Parathyroid adenoma (tissue), 2 donors: ENCODE measurements at regions not wholly inside any gene's neighbourhood (a gene's known extent, or its start where the extent isn't known, plus 50 kb on each side); places are given as distances from the start of the nearest gene placed in this dataset.

Experiments
- H2AFZ ChIP-seq: fragments of 300-600 bp; sonication (generic); one replicate; pipeline ENCODE4 v1.7.0; 2017; ENCODE audit warnings: antibody characterized with exemption, mild to moderate bottlenecking
- H3K27ac ChIP-seq: fragments of 300-600 bp; sonication (generic); one replicate; pipeline ENCODE4 v1.7.0; 2017
- H3K27me3 ChIP-seq: fragments of 300-600 bp; sonication (generic); one replicate; pipeline ENCODE4 v1.7.0; 2017; ENCODE audit warnings: low read length; ENCODE audit not compliant: control insufficient read depth, insufficient read depth
- H3K36me3 ChIP-seq: fragments of 300-600 bp; sonication (generic); one replicate; pipeline ENCODE4 v1.7.0; 2017; ENCODE audit warnings: low read length; ENCODE audit not compliant: control insufficient read depth, insufficient read depth
- H3K4me1 ChIP-seq: fragments of 300-600 bp; sonication (generic); one replicate; pipeline ENCODE4 v1.7.0; 2017; ENCODE audit warnings: control low read depth
- H3K4me2 ChIP-seq: fragments of 300-600 bp; sonication (generic); one replicate; pipeline ENCODE4 v1.7.0; 2017; ENCODE audit warnings: low read length
- H3K4me3 ChIP-seq: fragments of 300-600 bp; sonication (generic); one replicate; pipeline ENCODE4 v1.7.0; 2017; ENCODE audit warnings: low read depth, low read length
- H3K79me2 ChIP-seq: fragments of 300-600 bp; sonication (generic); one replicate; pipeline ENCODE4 v1.7.0; 2017; ENCODE audit warnings: control low read depth
- H3K9ac ChIP-seq: fragments of 300-600 bp; sonication (generic); one replicate; pipeline ENCODE4 v1.7.0; 2017; ENCODE audit warnings: mild to moderate bottlenecking
- H3K9me3 ChIP-seq: fragments of 300-600 bp; sonication (generic); one replicate; pipeline ENCODE4 v1.7.0; 2017; ENCODE audit warnings: low read length; ENCODE audit not compliant: control insufficient read depth
- CTCF ChIP-seq: fragments of 300-600 bp; sonication (generic); IDR thresholded peaks from one replicate; pipeline ENCODE4 v1.7.0; 2017; ENCODE audit warnings: antibody characterized with exemption, mild to moderate bottlenecking
- donor health status: primary hyperparathyroidism.

GRCh38 chr12:42902001-42902400 is 312.5 kb upstream of the PRICKLE1 start:
- H3K79me2 ChIP-seq = no peaks in the 10 kb centered on the region
- H3K9ac ChIP-seq = no peak overlapping the region
- H3K9me3 ChIP-seq = no peaks in the 10 kb centered on the region
- H3K27ac ChIP-seq = no peak overlapping the region
- H3K4me3 ChIP-seq = no peak overlapping the region
- no peaks in the 10 kb centered on the region for H3K4me1 ChIP-seq
- no peak for TF ChIP-seq CTCF
- no peaks in the 10 kb centered on the region for H3K27me3 ChIP-seq
- no peak overlapping the region for H3K4me2 ChIP-seq
- H2AFZ ChIP-seq = no peak overlapping the region
- no peaks in the 10 kb centered on the region for H3K36me3 ChIP-seq

- TF ChIP-seq CTCF = no peak
- no peak overlapping the region for H3K4me3 ChIP-seq
- no peaks in the 10 kb centered on the region for H3K36me3 ChIP-seq
These were observed 304.3 kb upstream of the PRICKLE1 start for GRCh38 chr12:42893803-42894202.

GRCh38 chr12:42892702-42893551 is 303.4 kb upstream of the PRICKLE1 start:
- Histone ChIP-seq H3K9me3 (no peaks in the 10 kb centered on the region), H2AFZ (no peak overlapping the region), H3K27me3 (no peaks in the 10 kb centered on the region), H3K4me2 (no peak overlapping the region), H3K27ac (no peak overlapping the region), H3K36me3 (no peaks in the 10 kb centered on the region), H3K9ac (no peak overlapping the region), H3K4me3 (no peak overlapping the region), H3K79me2 (no peaks in the 10 kb centered on the region), H3K4me1 (no peaks in the 10 kb centered on the region)
- no peak for TF ChIP-seq CTCF

More at GRCh38 chr12:42893803-42894202, 304.3 kb upstream of the PRICKLE1 start:
- Histone ChIP-seq H2AFZ (no peak overlapping the region), H3K27ac (no peak overlapping the region), H3K4me2 (no peak overlapping the region), H3K4me1 (no peaks in the 10 kb centered on the region), H3K9me3 (no peaks in the 10 kb centered on the region), H3K27me3 (no peaks in the 10 kb centered on the region), H3K9ac (no peak overlapping the region), H3K79me2 (no peaks in the 10 kb centered on the region)

- H3K4me3 ChIP-seq = no peak overlapping the region
- H3K36me3 ChIP-seq = no peaks in the 10 kb centered on the region
- no peaks in the 10 kb centered on the region for H3K27me3 ChIP-seq
- TF ChIP-seq CTCF = no peak
- no peak overlapping the region for H3K9ac ChIP-seq
- no peak overlapping the region for H2AFZ ChIP-seq
- H3K9me3 ChIP-seq = no peaks in the 10 kb centered on the region
- no peaks in the 10 kb centered on the region for H3K79me2 ChIP-seq
- no peak overlapping the region for H3K27ac ChIP-seq
- no peak overlapping the region for H3K4me2 ChIP-seq
- no peaks in the 10 kb centered on the region for H3K4me1 ChIP-seq
These were observed 298.1 kb upstream of the PRICKLE1 start for GRCh38 chr12:42887657-42888056.

- H3K79me2 ChIP-seq = no peaks in the 10 kb centered on the region
- no peaks in the 10 kb centered on the region for H3K9me3 ChIP-seq
- no peak overlapping the region for H3K4me2 ChIP-seq
- H2AFZ ChIP-seq = no peak overlapping the region
- TF ChIP-seq CTCF = no peak
- no peak overlapping the region for H3K27ac ChIP-seq
- H3K4me1 ChIP-seq = no peaks in the 10 kb centered on the region
- H3K36me3 ChIP-seq = no peaks in the 10 kb centered on the region
- H3K4me3 ChIP-seq = no peak overlapping the region
- H3K9ac ChIP-seq = no peak overlapping the region
- no peaks in the 10 kb centered on the region for H3K27me3 ChIP-seq
These were observed 296.6 kb upstream of the PRICKLE1 start for GRCh38 chr12:42886160-42886559.
